HL-60 (cell line): ENCODE measurements at regions not wholly inside any gene's neighbourhood (a gene's known extent, or its start where the extent isn't known, plus 50 kb on each side); places are given as distances from the start of the nearest gene placed in this dataset.

Experiments
- DNase-seq, 2 experiments: peaks; one replicate each; pipeline ENCODE4 v3.0.0-alpha.2; 2010 to 2020; ENCODE audit warnings: low read depth in 1 of 2, low spot score in 1 of 2
- H3K27ac ChIP-seq: fragments of 250-450 bp; sonication (Bioruptor Pico); replicated peaks from 2 replicates; pipeline ENCODE4 v1.5.1; 2020; ENCODE audit warnings: mild to moderate bottlenecking, moderate library complexity
- H3K27me3 ChIP-seq: fragments of 250-450 bp; sonication (Bioruptor Pico); 2 replicates; pipeline ENCODE4 v1.5.1; 2021; ENCODE audit warnings: mild to moderate bottlenecking, moderate library complexity; ENCODE audit not compliant: insufficient read depth, poor library complexity, severe bottlenecking
- H3K4me3 ChIP-seq: replicated peaks from 2 replicates; pipeline ENCODE4 v1.5.1; 2011; ENCODE audit warnings: mild to moderate bottlenecking, control low read depth, low read length; ENCODE audit not compliant: insufficient read depth
- GABPA ChIP-seq: IDR thresholded peaks from 2 replicates; pipeline ENCODE4 v1.6.1; 2012; ENCODE audit warnings: low read depth
- POLR2AphosphoS5 ChIP-seq: IDR thresholded peaks from 2 replicates; pipeline ENCODE4 v1.6.1; 2012; ENCODE audit warnings: low read depth
- SPI1 ChIP-seq: IDR thresholded peaks from 2 replicates; pipeline ENCODE4 v1.6.1; 2012; ENCODE audit warnings: low read depth, mild to moderate bottlenecking, borderline replicate concordance
- TF ChIP-seq, protein P1 (sequence below): IDR thresholded peaks from one replicate; pipeline ENCODE4 v1.5.1; 2011; ENCODE audit warnings: low read length, control low read depth, inconsistent platforms; ENCODE audit not compliant: insufficient read depth
- TF ChIP-seq, protein P2 (sequence below): IDR thresholded peaks from 2 replicates; pipeline ENCODE4 v1.6.1; 2012; ENCODE audit warnings: low read depth; ENCODE audit not compliant: insufficient replicate concordance

DNA sequence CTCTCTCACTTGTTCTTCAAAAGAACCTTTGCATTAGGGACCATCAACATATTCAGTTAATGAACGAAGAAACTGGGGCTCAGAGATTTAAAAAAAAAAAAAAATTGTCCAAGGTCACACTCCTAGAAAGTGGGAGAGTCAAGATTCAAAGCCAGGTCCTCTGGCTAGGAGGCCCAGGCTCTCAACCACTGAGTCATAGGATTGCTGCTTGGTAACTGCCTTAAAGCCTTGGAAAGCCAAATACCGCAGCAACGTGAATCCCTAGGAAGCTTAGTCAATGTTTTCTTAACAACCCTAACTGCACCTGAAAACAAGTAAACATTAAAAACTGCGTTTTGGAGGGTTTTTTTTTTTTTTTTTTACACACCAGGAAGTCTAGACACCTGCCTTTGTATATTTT lies 156.8 kb downstream of the WNT5A start:
- H3K27ac ChIP-seq, result no peak overlapping the region
- no peak for DNase-seq
- peaks cover 2% of the 10 kb centered on the region for H3K27me3 ChIP-seq
- no peak overlapping the region for H3K4me3 ChIP-seq
- TF ChIP-seq, protein P1, sequence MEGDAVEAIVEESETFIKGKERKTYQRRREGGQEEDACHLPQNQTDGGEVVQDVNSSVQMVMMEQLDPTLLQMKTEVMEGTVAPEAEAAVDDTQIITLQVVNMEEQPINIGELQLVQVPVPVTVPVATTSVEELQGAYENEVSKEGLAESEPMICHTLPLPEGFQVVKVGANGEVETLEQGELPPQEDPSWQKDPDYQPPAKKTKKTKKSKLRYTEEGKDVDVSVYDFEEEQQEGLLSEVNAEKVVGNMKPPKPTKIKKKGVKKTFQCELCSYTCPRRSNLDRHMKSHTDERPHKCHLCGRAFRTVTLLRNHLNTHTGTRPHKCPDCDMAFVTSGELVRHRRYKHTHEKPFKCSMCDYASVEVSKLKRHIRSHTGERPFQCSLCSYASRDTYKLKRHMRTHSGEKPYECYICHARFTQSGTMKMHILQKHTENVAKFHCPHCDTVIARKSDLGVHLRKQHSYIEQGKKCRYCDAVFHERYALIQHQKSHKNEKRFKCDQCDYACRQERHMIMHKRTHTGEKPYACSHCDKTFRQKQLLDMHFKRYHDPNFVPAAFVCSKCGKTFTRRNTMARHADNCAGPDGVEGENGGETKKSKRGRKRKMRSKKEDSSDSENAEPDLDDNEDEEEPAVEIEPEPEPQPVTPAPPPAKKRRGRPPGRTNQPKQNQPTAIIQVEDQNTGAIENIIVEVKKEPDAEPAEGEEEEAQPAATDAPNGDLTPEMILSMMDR, result no peak
- TF ChIP-seq, protein P2, sequence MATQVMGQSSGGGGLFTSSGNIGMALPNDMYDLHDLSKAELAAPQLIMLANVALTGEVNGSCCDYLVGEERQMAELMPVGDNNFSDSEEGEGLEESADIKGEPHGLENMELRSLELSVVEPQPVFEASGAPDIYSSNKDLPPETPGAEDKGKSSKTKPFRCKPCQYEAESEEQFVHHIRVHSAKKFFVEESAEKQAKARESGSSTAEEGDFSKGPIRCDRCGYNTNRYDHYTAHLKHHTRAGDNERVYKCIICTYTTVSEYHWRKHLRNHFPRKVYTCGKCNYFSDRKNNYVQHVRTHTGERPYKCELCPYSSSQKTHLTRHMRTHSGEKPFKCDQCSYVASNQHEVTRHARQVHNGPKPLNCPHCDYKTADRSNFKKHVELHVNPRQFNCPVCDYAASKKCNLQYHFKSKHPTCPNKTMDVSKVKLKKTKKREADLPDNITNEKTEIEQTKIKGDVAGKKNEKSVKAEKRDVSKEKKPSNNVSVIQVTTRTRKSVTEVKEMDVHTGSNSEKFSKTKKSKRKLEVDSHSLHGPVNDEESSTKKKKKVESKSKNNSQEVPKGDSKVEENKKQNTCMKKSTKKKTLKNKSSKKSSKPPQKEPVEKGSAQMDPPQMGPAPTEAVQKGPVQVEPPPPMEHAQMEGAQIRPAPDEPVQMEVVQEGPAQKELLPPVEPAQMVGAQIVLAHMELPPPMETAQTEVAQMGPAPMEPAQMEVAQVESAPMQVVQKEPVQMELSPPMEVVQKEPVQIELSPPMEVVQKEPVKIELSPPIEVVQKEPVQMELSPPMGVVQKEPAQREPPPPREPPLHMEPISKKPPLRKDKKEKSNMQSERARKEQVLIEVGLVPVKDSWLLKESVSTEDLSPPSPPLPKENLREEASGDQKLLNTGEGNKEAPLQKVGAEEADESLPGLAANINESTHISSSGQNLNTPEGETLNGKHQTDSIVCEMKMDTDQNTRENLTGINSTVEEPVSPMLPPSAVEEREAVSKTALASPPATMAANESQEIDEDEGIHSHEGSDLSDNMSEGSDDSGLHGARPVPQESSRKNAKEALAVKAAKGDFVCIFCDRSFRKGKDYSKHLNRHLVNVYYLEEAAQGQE, result no peak
- TF ChIP-seq POLR2AphosphoS5, result no peak
- no peak for TF ChIP-seq SPI1
- TF ChIP-seq GABPA, result no peak

DNA sequence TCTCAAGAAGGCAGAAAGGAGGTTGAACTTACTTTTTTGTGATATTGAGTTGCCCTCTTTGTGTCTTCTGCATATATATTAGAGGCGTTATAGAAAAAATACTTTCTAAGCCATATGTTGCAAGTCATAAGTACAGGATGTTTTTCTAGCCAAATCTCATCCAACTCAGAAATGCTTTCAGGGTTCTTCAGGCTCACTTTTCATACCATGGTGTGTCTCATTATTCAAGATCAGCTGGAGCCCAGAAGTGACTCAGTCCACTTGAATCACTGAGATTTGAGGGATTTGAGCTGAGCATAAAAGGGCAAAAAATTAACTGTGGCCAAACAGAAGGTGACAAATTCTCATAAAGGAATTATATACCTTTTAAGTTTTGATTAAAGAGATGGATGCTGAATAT lies 157.3 kb downstream of the WNT5A start:
- no peak overlapping the region for H3K4me3 ChIP-seq
- peaks cover 2% of the 10 kb centered on the region for H3K27me3 ChIP-seq
- H3K27ac ChIP-seq, result no peak overlapping the region
- no peak for DNase-seq
- TF ChIP-seq, protein P2, result no peak
- TF ChIP-seq, protein P1, result no peak
- no peak for TF ChIP-seq GABPA
- TF ChIP-seq SPI1, result no peak
- no peak for TF ChIP-seq POLR2AphosphoS5

DNA sequence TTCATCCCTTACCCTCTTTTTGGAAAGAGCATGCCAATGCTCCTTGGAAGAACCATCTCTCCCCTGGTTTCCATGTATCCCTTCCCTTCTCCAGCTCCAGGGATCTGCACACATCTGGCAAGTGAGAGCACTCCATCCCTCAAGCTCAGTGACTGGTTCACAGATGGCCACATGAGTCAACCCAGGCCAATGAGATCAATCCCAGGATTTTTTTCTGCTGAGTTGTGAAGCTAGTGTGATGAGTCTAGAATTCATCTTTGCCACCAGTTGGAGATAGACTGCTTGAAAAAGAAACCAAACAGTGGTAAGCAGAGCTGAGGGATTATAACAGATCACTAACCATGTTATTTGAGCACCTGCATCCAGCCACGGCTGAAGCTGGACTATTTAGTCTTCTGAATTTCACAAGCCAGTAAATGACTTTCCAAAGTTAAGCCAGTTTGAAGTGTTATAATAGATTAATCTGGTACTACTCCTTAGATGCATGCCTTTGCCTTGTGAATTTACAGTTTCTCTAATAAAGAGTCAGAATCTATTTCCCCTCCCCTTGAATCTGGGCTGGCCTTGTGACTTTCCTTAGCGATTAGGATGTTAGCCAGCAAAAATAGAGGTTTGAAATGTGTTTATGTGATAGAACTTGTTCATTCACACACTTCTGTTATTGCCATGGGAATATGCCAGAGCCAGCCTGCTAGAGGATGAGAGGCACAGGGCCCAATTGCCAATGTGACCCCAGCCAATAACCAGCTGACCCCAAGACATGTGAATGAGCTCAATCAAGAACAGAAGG lies 159.8 kb downstream of the WNT5A start:
- no peak overlapping the region for H3K27ac ChIP-seq
- no peak overlapping the region for H3K4me3 ChIP-seq
- no peak for DNase-seq
- TF ChIP-seq SPI1 (no peak), GABPA (no peak), POLR2AphosphoS5 (no peak)
- TF ChIP-seq, protein P2, result no peak
- TF ChIP-seq, protein P1, result no peak
- H3K27me3 ChIP-seq, result peaks cover 2% of the 10 kb centered on the region
